ENCODE measurements at regions not wholly inside any gene's neighbourhood (a gene's known extent, or its start where the extent isn't known, plus 50 kb on each side); places are given as distances from the start of the nearest gene placed in this dataset.

- no peak for DNase-seq
Observed at GRCh38 chr3:117255736-117256135, 546.2 kb downstream of the TUSC7 start.

GRCh38 chr3:117261983-117262421 lies 552.4 kb downstream of the TUSC7 start:
- no peak for DNase-seq

DNA sequence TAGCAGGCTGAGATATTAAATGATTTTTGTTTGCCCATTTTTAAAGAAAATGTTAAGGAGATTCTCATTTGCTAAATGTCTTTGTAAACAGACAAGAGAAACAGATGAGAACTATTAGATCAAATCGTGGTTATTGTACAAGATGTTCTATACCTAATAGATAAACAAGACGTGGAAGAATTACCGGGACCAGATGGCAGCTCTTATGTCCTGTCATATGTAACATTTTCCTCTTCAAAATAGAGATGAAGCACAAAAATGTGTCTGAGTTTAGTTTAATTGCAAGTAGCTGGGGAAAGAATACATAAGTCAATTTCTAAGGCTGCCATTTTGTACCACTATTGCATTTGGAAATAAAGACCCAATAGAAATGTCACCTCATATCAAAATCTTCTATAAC lies 553.7 kb downstream of the TUSC7 start:
- DNase-seq, result no peak

- no peak for DNase-seq
Observed at GRCh38 chr3:117263745-117264144, 554.2 kb downstream of the TUSC7 start.

GRCh38 chr3:117264204-117264994 lies 554.8 kb downstream of the TUSC7 start:
- DNase-seq, result no peak

- no peak for DNase-seq
Observed at GRCh38 chr3:117266806-117267205, 557.2 kb downstream of the TUSC7 start.

DNA sequence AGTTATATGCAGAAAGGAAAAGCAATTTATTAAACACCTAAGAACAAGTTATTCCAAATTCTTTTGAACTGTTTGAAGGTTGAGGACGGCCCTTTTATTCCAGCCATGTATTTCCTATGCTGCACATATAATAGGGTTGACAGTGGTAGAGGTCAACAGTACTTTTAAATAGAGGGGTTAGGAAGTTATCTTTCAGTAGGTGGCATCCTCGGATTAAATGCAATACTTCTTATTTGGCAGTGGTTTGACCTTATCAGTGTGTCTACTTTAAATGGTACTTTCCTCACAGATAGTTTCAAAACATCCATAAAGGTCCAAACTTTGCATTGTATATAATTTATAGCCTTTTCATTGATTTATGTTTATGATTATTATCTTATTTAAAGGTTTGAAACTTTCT lies 558.7 kb downstream of the TUSC7 start:
- no peak for DNase-seq

DNA sequence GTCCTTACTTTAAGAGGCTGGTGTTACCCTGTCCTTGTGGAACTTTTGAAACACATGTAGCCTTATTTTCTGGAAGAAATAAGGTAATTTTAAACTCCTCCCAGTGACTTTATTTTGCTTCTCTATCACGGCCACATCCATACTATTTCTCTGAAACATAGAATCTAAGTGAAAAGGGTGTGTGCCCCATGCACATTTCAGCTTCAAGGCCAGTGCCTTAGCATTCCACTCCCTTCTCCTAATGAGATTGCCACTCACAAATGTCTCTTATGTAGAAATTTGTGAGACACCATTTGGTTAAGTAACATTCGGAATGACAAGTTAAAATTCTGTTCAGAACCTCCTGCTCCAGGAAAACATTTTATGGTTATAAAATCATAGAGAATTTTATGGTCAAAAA lies 562.7 kb downstream of the TUSC7 start:
- DNase-seq, result no peak

DNA sequence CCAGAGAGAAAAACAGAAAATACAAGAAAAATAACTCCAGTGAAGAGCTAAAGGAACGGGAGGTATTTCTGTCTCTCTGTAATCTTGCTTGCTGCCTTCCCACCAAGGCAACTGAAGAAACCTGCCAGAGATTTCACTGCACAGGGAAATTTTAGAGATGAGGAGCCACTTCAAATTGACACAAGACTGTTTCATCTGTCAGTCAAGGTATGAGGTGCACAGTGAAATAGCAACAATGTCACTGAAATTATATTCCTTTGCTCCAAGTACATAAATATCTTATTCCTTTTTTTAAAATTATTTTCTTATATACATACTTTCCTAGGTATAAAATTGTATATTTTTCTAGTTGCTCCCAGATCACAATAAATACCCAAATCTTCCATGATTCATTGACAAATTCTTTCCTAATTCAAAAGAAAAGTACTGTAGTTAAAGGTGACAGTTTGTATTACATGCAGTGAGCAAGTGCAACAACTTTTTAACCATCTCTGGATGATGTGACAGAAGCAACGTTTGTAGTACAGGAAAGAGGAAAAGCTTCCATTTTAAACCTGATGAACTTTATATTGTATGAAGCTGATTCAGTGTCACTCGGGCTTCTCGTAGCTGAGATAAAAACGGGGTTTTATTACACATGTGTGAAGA lies 563.4 kb downstream of the TUSC7 start:
- no peak for DNase-seq

GRCh38 chr3:117277816-117278215 lies 568.2 kb downstream of the TUSC7 start:
- no peak for DNase-seq

DNA sequence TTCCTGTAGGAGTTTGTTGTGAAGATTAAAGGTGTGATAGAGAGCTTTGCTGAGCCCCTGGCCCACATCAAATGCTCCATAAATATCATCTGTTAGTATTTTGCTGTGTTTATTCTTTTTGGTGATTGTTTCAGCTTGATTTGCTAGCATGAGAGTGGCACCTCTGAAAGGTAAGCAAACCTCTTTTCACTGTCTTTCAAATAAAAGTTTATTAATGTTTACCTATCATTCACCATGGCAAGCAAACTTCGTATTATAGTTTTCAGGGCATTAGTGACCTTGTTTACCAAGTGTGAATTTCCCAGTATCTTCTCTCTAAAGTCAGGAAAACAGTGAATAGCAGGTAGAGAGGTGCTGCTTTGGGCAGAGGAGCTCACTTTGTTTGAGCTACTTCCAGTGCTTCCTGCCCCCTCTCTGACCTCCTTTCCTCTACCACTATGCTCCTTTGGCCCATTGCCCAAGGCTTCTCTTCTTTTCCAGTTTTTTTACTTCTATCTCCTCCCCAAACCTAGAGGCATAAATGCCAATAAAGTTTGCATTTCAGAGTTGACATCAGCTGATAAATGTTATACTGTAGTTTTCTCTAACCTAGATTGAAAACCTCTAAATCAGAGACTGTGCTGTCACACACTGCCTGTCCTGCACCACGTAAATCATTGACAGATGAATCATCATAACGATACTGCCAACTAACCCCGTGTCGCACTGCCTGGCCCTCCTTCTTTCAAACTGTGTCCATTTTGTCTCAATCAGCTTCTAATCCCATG lies 569.0 kb downstream of the TUSC7 start:
- peak; percentile 3 for DNase-seq

- DNase-seq, result no peak
Observed at GRCh38 chr3:117281371-117281770, 571.8 kb downstream of the TUSC7 start.

DNA sequence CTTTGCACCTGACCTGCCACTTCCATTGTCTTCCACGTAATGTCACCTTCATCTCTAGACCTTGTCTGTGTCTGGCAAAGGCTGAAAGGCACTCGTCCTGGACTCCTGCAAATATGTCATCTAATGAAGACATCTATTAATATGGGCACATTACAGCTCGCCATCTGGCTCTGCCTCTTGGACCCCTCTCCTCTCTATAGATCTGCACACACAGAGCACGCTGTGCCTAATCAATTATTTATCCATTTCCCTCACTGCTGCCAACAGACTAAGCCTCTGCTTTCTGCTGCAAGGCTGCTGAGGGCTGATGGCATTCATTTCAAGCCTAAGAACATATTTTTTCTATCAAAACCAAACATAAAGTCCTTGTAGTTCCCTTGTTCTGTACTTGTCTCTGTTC lies 573.0 kb downstream of the TUSC7 start:
- no peak for DNase-seq

DNA sequence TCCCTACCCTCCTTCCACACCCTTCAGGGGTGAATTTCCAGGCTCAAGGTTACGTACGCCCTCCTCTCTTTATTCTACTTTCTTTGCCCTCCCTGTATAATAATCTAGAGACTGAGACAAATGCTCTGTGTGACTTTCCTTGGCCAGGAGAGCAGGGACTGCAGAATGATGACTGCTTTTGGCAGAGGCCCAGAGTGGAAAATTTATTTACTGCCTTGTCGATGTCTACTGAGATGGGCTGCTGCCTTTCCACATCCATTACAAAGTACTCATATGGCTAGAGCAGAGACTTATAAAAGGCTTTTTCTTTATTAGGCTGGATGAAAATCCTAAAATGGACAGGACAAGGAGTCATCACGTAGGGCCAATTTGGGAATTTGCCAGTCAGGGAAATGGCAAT lies 576.2 kb downstream of the TUSC7 start:
- DNase-seq, result no peak

DNA sequence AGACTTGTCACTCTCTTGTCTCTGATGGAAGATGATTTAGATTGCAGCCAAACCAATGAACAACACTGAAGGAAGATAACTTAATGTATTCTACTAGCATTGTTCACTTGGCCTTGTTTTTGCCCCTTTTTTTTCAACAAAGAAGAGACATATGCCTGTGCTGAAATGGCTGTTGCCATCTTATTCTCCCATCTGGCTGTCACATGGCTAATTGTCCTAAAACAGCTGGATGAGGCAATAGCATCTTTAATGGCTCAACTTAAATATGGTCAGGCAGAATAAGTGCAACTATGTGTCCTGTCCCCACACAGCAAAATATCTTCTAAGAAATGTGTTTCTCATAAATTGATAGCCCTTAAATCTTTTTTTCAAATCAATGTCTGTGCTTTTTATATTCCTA lies 576.9 kb downstream of the TUSC7 start:
- DNase-seq, result no peak

DNA sequence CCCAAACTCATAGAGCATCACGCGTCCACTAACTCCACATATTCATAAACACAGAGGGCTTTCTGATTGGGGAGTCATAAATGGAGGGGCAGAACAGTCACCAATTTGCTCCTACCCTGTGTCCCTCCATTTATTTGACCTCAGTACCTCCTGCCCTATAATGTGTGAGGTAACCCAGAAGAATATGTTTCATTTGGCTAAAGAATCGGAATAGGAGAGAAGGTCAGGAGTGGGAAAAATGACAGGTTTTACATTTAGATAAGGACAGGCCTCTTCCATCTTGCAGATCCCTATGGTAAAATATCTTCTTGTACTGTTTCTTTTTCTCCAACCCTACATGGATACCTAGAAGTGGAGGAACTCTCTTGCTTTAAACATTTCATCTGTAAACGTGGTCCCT lies 578.0 kb downstream of the TUSC7 start:
- no peak for DNase-seq

DNA sequence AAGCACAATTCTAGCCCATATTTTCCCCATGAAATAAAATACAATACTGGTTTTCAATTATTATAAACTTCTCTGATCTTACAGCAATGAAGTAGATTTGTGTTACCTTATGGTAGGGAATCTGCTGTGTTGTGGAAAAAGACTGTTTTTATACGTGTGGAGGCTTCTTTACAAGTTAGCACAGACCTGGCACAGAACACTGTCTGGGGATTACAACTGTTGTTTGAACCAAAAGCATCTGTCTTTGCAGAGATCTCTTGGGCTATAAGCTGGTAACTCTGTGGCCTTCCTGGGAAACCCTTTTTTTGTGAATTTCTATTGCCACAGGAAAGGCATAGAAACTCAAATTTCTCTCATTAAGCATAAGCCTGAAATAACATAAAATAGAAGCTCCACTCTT lies 581.9 kb downstream of the TUSC7 start:
- no peak for DNase-seq

GRCh38 chr3:117297065-117297464 lies 587.5 kb downstream of the TUSC7 start:
- no peak for DNase-seq

DNA sequence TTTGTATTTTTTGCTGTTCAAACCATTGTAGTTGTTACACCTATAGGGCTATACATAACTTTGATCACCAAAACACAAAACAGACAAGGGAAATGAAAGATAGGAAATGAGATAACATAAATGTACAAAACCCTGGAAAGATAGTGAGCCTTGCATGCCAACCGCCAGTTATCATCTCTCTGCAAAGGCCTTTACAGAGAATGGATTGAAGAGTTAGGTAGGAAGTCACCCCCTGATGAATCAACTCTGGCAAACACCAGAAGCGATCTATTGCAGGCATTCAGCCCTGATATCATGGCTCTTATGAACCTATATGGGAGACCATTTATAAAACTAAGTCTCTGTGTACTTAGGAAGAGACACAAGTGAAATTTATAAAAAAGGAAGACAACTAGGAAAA lies 588.0 kb downstream of the TUSC7 start:
- no peak for DNase-seq

DNA sequence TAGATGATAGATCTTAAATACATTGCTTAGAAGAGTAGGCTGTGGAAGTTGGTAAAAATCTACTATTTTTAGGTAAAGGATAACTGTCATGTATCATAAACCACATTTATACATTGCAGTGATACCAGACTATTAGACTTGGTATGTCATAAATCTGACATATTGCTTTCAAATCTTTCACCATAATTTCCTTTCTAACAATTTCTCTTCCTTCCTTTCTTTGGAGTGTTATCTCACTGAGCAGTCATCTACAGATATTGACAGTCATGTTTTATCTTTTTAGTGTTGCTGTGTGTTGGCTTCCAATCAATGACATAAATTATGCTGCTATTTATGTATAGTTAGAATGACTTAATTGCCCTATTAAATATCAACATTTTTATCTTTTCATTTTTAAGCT lies 588.7 kb downstream of the TUSC7 start:
- DNase-seq, result no peak

DNA sequence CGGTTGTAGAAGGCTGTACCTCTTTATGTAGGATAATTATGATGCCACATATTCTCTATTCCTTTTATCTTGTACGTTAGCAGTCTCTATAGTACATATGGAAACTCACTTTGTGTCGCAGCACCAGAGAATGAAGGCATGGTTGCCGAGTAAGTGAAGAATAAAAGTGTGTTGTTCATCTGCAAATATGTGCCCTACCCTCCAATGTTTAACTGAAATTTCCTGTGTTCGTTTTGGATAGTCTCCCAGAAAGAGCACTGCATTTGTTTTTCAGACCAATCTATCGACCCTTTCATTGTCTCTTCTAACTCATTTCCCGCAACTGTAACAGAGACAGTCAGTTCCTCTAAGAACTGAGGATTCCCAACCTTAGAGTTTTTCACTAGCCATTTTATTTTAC lies 592.8 kb downstream of the TUSC7 start:
- no peak for DNase-seq

GRCh38 chr3:117303443-117303842 lies 593.9 kb downstream of the TUSC7 start:
- no peak for DNase-seq

- DNase-seq, result no peak
Observed at GRCh38 chr3:117304681-117305080, 595.1 kb downstream of the TUSC7 start.
